ENCODE measurements at regions not wholly inside any gene's neighbourhood (a gene's known extent, or its start where the extent isn't known, plus 50 kb on each side); places are given as distances from the start of the nearest gene placed in this dataset.

- TF ChIP-seq, protein P1, sequence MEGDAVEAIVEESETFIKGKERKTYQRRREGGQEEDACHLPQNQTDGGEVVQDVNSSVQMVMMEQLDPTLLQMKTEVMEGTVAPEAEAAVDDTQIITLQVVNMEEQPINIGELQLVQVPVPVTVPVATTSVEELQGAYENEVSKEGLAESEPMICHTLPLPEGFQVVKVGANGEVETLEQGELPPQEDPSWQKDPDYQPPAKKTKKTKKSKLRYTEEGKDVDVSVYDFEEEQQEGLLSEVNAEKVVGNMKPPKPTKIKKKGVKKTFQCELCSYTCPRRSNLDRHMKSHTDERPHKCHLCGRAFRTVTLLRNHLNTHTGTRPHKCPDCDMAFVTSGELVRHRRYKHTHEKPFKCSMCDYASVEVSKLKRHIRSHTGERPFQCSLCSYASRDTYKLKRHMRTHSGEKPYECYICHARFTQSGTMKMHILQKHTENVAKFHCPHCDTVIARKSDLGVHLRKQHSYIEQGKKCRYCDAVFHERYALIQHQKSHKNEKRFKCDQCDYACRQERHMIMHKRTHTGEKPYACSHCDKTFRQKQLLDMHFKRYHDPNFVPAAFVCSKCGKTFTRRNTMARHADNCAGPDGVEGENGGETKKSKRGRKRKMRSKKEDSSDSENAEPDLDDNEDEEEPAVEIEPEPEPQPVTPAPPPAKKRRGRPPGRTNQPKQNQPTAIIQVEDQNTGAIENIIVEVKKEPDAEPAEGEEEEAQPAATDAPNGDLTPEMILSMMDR (IDR thresholded peaks at IDR 0.05) = no peak
- TF ChIP-seq POLR2AphosphoS5 (IDR thresholded peaks at IDR 0.05) = no peak
These were observed 358.2 kb downstream of the RBM43 start for GRCh38 chr2:150903461-150903860.

Data from prostate gland (tissue), 2 donors.